H9 (cell line): ENCODE measurements at regions not wholly inside any gene's neighbourhood (a gene's known extent, or its start where the extent isn't known, plus 50 kb on each side); places are given as distances from the start of the nearest gene placed in this dataset.

Experiments used
- DNase-seq: peaks from one replicate; pipeline ENCODE4 v3.0.0-alpha.2; 2017
- H2AFZ ChIP-seq: one replicate; pipeline ENCODE4 v1.6.1; 2013; ENCODE audit warnings: mild to moderate bottlenecking, low read length, control low read depth, moderate library complexity
- H2AK5ac ChIP-seq: 2 replicates; pipeline ENCODE4 v1.6.1; 2013; ENCODE audit warnings: low read length, control low read depth, mixed read lengths; ENCODE audit not compliant: insufficient read length
- H2BK120ac ChIP-seq: one replicate; pipeline ENCODE4 v1.6.1; 2013; ENCODE audit warnings: low read depth, mild to moderate bottlenecking, low read length, control low read depth, inconsistent platforms; ENCODE audit not compliant: poor library complexity, severe bottlenecking
- H2BK12ac ChIP-seq: 2 replicates; pipeline ENCODE4 v1.6.1; 2013; ENCODE audit warnings: low read length, control low read depth, mixed read lengths, low read depth; ENCODE audit not compliant: insufficient read length
- H2BK15ac ChIP-seq: 2 replicates; pipeline ENCODE4 v1.6.1; 2013; ENCODE audit warnings: low read depth, low read length, control low read depth
- H2BK20ac ChIP-seq: one replicate; pipeline ENCODE4 v1.6.1; 2013; ENCODE audit warnings: low read depth, mild to moderate bottlenecking, low read length, control low read depth, inconsistent platforms; ENCODE audit not compliant: poor library complexity, severe bottlenecking
- H2BK5ac ChIP-seq: 2 replicates; pipeline ENCODE4 v1.6.1; 2013; ENCODE audit warnings: low read length, control low read depth, mixed read lengths; ENCODE audit not compliant: insufficient read length
- H3K14ac ChIP-seq: 2 replicates; pipeline ENCODE4 v1.6.1; 2013; ENCODE audit warnings: low read length, control low read depth; ENCODE audit not compliant: insufficient read depth
- H3K18ac ChIP-seq: 2 replicates; pipeline ENCODE4 v1.6.1; 2013; ENCODE audit warnings: low read depth, mild to moderate bottlenecking, mixed read lengths, low read length, control low read depth; ENCODE audit not compliant: insufficient read length
- H3K23ac ChIP-seq: 2 replicates; pipeline ENCODE4 v1.6.1; 2013; ENCODE audit warnings: low read length, control low read depth, mixed read lengths, low read depth; ENCODE audit not compliant: insufficient read length
- H3K23me2 ChIP-seq: 2 replicates; pipeline ENCODE4 v1.6.1; 2013; ENCODE audit warnings: low read depth, mild to moderate bottlenecking, mixed read lengths, low read length, control low read depth; ENCODE audit not compliant: insufficient read length, poor library complexity, severe bottlenecking
- H3K27ac ChIP-seq: 2 replicates; pipeline ENCODE4 v1.5.1; 2013; ENCODE audit warnings: low read length, control low read depth, mixed read lengths, low read depth; ENCODE audit not compliant: insufficient read length
- H3K27me3 ChIP-seq: 2 replicates; pipeline ENCODE4 v1.6.1; 2013; ENCODE audit warnings: low read length, control low read depth, inconsistent platforms; ENCODE audit not compliant: insufficient read depth
- H3K4ac ChIP-seq: 2 replicates; pipeline ENCODE4 v1.6.1; 2013; ENCODE audit warnings: low read depth, mild to moderate bottlenecking, control low read depth, inconsistent platforms, low read length, moderate library complexity
- H3K4me1 ChIP-seq: 2 replicates; pipeline ENCODE4 v1.6.1; 2013; ENCODE audit warnings: low read length, control low read depth, inconsistent platforms; ENCODE audit not compliant: insufficient read depth
- H3K4me2 ChIP-seq: 2 replicates; pipeline ENCODE4 v1.6.1; 2013; ENCODE audit warnings: low read length, control low read depth, mixed read lengths; ENCODE audit not compliant: insufficient read length, insufficient read depth
- H3K56ac ChIP-seq: 2 replicates; pipeline ENCODE4 v1.6.1; 2013; ENCODE audit warnings: low read depth, mild to moderate bottlenecking, mixed read lengths, low read length, control low read depth; ENCODE audit not compliant: insufficient read length
- H3K79me1 ChIP-seq: 2 replicates; pipeline ENCODE4 v1.6.1; 2013; ENCODE audit warnings: low read depth, mild to moderate bottlenecking, moderate library complexity, low read length, control low read depth, inconsistent platforms; ENCODE audit not compliant: insufficient read depth, poor library complexity, severe bottlenecking
- H3K79me2 ChIP-seq: 2 replicates; pipeline ENCODE4 v1.6.1; 2013; ENCODE audit warnings: low read length, control low read depth, inconsistent platforms; ENCODE audit not compliant: insufficient read depth
- H3K9ac ChIP-seq: 2 replicates; pipeline ENCODE4 v1.6.1; 2013; ENCODE audit warnings: low read length, control low read depth, mixed read lengths; ENCODE audit not compliant: insufficient read length; ENCODE audit errors: extremely low read depth
- H3K9me3 ChIP-seq: one replicate; pipeline ENCODE4 v1.6.1; 2013; ENCODE audit warnings: low read depth, low read length, inconsistent platforms; ENCODE audit not compliant: control insufficient read depth
- H3T11ph ChIP-seq: one replicate; pipeline ENCODE4 v1.6.1; 2013; ENCODE audit warnings: mild to moderate bottlenecking, low read length, control low read depth, inconsistent platforms
- H4K20me1 ChIP-seq: one replicate; pipeline ENCODE4 v1.6.1; 2013; ENCODE audit not compliant: control insufficient read depth, insufficient read length, insufficient read depth
- H4K5ac ChIP-seq: 2 replicates; pipeline ENCODE4 v1.6.1; 2013; ENCODE audit warnings: low read depth, mild to moderate bottlenecking, mixed read lengths, low read length, control low read depth; ENCODE audit not compliant: insufficient read length
- H4K8ac ChIP-seq: replicated peaks from 2 replicates; pipeline ENCODE4 v1.6.1; 2013; ENCODE audit warnings: low read length, control low read depth, mixed read lengths, low read depth; ENCODE audit not compliant: insufficient read length
- H4K91ac ChIP-seq: 2 replicates; pipeline ENCODE4 v1.6.1; 2013; ENCODE audit warnings: low read depth, mild to moderate bottlenecking, moderate library complexity, mixed read lengths, low read length, control low read depth; ENCODE audit not compliant: insufficient read length
- H3K27ac Mint-ChIP-seq, 3 experiments: 2 replicates in 2 of 3; 3 replicates in 1 of 3; pipeline ENCODE4 v1.8.0; 2020 to 2021; ENCODE audit warnings: mixed read lengths in 3 of 3, mild to moderate bottlenecking in 1 of 3, moderate library complexity in 1 of 3
- H3K27me3 Mint-ChIP-seq: 2 replicates; pipeline ENCODE4 v1.8.0; 2021; ENCODE audit warnings: low read depth, mild to moderate bottlenecking, moderate library complexity, mixed read lengths
- H3K36me3 Mint-ChIP-seq, 3 experiments: 2 replicates in 2 of 3; 3 replicates in 1 of 3; pipeline ENCODE4 v1.8.0; 2020 to 2021; ENCODE audit warnings: low read depth in 3 of 3, mixed read lengths in 3 of 3; ENCODE audit not compliant: insufficient read depth in 1 of 3
- H3K4me1 Mint-ChIP-seq, 2 experiments: 2 replicates each; pipeline ENCODE4 v1.8.0; 2020; ENCODE audit warnings: mixed read lengths in 2 of 2
- H3K4me3 Mint-ChIP-seq, 2 experiments: 2 replicates in 1 of 2; 3 replicates in 1 of 2; pipeline ENCODE4 v1.8.0; 2020 to 2021; ENCODE audit warnings: mild to moderate bottlenecking in 2 of 2, mixed read lengths in 2 of 2, moderate library complexity in 1 of 2
- H3K9me3 Mint-ChIP-seq, 2 experiments: 2 replicates in 1 of 2; 3 replicates in 1 of 2; pipeline ENCODE4 v1.8.0; 2020; ENCODE audit warnings: mild to moderate bottlenecking in 2 of 2, mixed read lengths in 2 of 2, moderate library complexity in 1 of 2
- WGBS: extraction: QIAGEN DNeasy Blood & Tissue Kit; methylation state at CpG from one replicate; pipeline ENCODE4 v1.1.7; 2013; ENCODE audit warnings: missing lambda C conversion rate, low lambda C conversion rate, mixed read lengths; ENCODE audit not compliant: insufficient read length; ENCODE audit errors: extremely low coverage; 5-methylcytosine and 5-hydroxymethylcytosine counted together
- TF ChIP-seq, protein P1 (sequence below): fragments of 200-600 bp; sonication (generic); conservative IDR thresholded peaks from 3 replicates; pipeline ENCODE4 v1.8.0; 2021; ENCODE audit warnings: antibody characterized with exemption, mild to moderate bottlenecking

DNA sequence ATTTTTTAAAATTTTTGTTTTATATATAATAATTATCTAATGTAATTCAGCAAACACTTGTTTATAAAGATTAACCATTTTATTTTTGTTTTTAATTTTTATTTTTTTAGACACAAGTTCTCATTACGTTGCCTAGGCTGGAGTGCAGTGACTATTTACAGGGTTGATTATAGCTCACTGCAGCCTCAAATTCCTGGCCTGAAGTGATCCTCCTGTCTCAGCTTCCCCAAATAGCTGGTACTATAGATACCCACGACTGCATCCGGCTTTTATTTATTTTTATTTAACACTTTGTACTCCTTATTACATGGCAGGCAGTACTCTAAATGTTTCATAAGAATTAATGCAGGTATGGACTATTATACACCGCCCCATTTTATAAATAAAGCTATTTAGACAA is 288.7 kb downstream of the MDFIC start:
- Mint-ChIP-seq H3K27ac (no peak overlapping the region), H3K9me3 (peaks cover 13 to 18% of the 10 kb centered on the region in 2 experiments), H3K4me3 (no peak overlapping the region), H3K36me3 (peaks cover 5 to 14% (median 7%) of the 10 kb centered on the region in 3 experiments), H3K4me1 (no peaks in the 10 kb centered on the region), H3K27me3 (peaks cover 37% of the 10 kb centered on the region)
- Histone ChIP-seq H2AK5ac (no peak overlapping the region), H4K91ac (no peak overlapping the region), H3K14ac (no peak overlapping the region), H3K9ac (no peak overlapping the region), H3K9me3 (no peaks in the 10 kb centered on the region), H3K4me1 (no peaks in the 10 kb centered on the region), H3K27me3 (no peaks in the 10 kb centered on the region), H3T11ph (no peak overlapping the region), H3K18ac (no peak overlapping the region), H2BK12ac (no peak overlapping the region), H3K79me1 (no peaks in the 10 kb centered on the region), H2BK120ac (no peak overlapping the region), H2AFZ (no peak overlapping the region), H2BK15ac (no peak overlapping the region), H2BK20ac (no peak overlapping the region), H4K20me1 (no peaks in the 10 kb centered on the region), H4K8ac (no peak overlapping the region), H4K5ac (no peak overlapping the region), H3K23me2 (no peaks in the 10 kb centered on the region), H3K4me2 (no peak overlapping the region), H3K23ac (no peak overlapping the region), H3K79me2 (no peaks in the 10 kb centered on the region), H3K4ac (no peak overlapping the region), H3K27ac (no peak overlapping the region), H3K56ac (no peak overlapping the region), H2BK5ac (no peak overlapping the region)
- DNase-seq, result no peak
- WGBS, result no CpG with 5 or more reads among the region's 4 CpGs
- TF ChIP-seq, protein P1, sequence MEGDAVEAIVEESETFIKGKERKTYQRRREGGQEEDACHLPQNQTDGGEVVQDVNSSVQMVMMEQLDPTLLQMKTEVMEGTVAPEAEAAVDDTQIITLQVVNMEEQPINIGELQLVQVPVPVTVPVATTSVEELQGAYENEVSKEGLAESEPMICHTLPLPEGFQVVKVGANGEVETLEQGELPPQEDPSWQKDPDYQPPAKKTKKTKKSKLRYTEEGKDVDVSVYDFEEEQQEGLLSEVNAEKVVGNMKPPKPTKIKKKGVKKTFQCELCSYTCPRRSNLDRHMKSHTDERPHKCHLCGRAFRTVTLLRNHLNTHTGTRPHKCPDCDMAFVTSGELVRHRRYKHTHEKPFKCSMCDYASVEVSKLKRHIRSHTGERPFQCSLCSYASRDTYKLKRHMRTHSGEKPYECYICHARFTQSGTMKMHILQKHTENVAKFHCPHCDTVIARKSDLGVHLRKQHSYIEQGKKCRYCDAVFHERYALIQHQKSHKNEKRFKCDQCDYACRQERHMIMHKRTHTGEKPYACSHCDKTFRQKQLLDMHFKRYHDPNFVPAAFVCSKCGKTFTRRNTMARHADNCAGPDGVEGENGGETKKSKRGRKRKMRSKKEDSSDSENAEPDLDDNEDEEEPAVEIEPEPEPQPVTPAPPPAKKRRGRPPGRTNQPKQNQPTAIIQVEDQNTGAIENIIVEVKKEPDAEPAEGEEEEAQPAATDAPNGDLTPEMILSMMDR, result no peak
